Sigmoid colon (tissue), 6 donors: ENCODE measurements at regions not wholly inside any gene's neighbourhood (a gene's known extent, or its start where the extent isn't known, plus 50 kb on each side); places are given as distances from the start of the nearest gene placed in this dataset.

Experiments
- DNase-seq: peaks from one replicate; pipeline ENCODE4 v3.0.0-alpha.2; 2019
- H3K27ac ChIP-seq, 4 donors: fragments of 200-600 bp; sonication (generic); one replicate each; pipeline ENCODE4 v1.5.1; 2016 to 2019; ENCODE audit warnings: mild to moderate bottlenecking in 1 of 4
- H3K27me3 ChIP-seq, 3 donors: fragments of 200-600 bp; sonication (generic); one replicate each; pipeline ENCODE4 v1.5.1; 2019; ENCODE audit warnings: mild to moderate bottlenecking in 1 of 3
- H3K36me3 ChIP-seq, 4 donors: fragments of 200-600 bp; sonication (generic); one replicate each; pipeline ENCODE4 v1.5.1; 2016 to 2019
- H3K4me1 ChIP-seq, 4 donors: fragments of 200-600 bp; sonication (generic); one replicate each; pipeline ENCODE4 v1.5.1; 2017 to 2019
- H3K4me3 ChIP-seq, 4 donors: fragments of 200-600 bp; sonication (generic); one replicate each; pipeline ENCODE4 v1.5.1; 2017 to 2019; ENCODE audit warnings: mild to moderate bottlenecking in 2 of 4, moderate library complexity in 1 of 4
- H3K9me3 ChIP-seq, 4 donors: fragments of 200-600 bp in 3 of 4; sonication (generic) in 3 of 4; one replicate each; pipeline versions ENCODE4 v1.5.1 to v1.6.1; 2013 to 2019
- EP300 ChIP-seq, 4 donors: sonication (generic); formaldehyde crosslinking; IDR thresholded peaks; one replicate each; pipeline ENCODE4 v1.6.1; 2017; ENCODE audit warnings: antibody characterized with exemption in 4 of 4
- POLR2A ChIP-seq, 2 donors: fragments of 450-650 bp; IDR thresholded peaks; one replicate each; pipeline ENCODE4 v1.6.1; 2016; ENCODE audit warnings: antibody characterized with exemption in 2 of 2, mild to moderate bottlenecking in 2 of 2, moderate library complexity in 2 of 2
- POLR2AphosphoS5 ChIP-seq, 4 donors: sonication (generic); formaldehyde crosslinking; IDR thresholded peaks; one replicate each; pipeline ENCODE4 v1.6.1; 2017; ENCODE audit warnings: antibody characterized with exemption in 4 of 4
- WGBS, 2 donors: extraction: QIAGEN DNeasy Blood & Tissue Kit; methylation state at CpG; one replicate each; pipeline ENCODE4 v1.1.7; 2013; 5-methylcytosine and 5-hydroxymethylcytosine counted together
- intact Hi-C: fragments of 100-400 bp; cut with DNase I; formaldehyde crosslinking; loops from one replicate; pipeline ENCODE4 v1.15.1; 2023
- TF ChIP-seq, protein P1 (sequence below), 4 experiments: fragments of 450-650 bp in 3 of 4; fragments of 200-600 bp in 1 of 4; IDR thresholded peaks; one replicate each; pipeline ENCODE4 v1.5.1; 2016 to 2019; ENCODE audit warnings: antibody characterized with exemption in 4 of 4, mild to moderate bottlenecking in 3 of 4, moderate library complexity in 2 of 4
- donor health status: healthy with polysubstance abuse.
- donor health status: healthy.

DNA sequence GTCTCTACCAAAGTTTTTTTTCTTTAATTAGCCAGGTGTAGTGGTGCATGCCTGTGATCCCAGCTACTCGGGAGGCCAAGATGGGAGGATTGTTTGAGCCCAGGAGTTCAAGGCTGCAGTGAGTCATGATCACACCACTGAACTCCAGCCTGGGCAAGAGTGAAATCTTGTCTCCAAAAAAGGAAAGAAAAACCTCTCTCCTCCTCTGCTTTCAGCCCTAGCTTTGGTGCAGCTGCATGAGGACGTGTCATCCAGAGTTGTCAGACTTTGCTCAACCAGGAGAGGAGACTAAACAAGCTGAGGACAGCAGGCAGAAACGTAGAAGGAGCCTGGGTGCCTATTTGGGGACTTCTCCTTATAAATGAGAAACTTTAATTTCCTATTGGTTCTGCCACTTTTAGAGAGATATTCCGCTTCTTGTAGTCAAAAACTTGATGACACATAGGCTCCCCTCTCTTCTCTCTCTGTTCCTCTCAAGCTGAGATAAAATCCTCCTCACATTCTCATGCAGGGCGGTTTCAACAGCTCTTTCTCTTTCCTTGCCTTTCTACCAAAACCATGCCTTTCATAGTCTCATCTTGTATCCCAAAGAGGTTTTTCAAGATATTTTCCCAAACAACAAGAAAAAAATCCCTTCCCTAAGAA lies 205.4 kb downstream of the ARHGAP12 start:
- H3K27ac ChIP-seq, result no peak overlapping the region
- no peak overlapping the region for H3K4me3 ChIP-seq
- no peaks in the 10 kb centered on the region for H3K36me3 ChIP-seq
- intact Hi-C loops, result no loop called here
- WGBS, 2 donors, result 49 to 67% methylated on average over 5 of the region's 5 CpGs
- no peak for DNase-seq
- TF ChIP-seq, protein P1, sequence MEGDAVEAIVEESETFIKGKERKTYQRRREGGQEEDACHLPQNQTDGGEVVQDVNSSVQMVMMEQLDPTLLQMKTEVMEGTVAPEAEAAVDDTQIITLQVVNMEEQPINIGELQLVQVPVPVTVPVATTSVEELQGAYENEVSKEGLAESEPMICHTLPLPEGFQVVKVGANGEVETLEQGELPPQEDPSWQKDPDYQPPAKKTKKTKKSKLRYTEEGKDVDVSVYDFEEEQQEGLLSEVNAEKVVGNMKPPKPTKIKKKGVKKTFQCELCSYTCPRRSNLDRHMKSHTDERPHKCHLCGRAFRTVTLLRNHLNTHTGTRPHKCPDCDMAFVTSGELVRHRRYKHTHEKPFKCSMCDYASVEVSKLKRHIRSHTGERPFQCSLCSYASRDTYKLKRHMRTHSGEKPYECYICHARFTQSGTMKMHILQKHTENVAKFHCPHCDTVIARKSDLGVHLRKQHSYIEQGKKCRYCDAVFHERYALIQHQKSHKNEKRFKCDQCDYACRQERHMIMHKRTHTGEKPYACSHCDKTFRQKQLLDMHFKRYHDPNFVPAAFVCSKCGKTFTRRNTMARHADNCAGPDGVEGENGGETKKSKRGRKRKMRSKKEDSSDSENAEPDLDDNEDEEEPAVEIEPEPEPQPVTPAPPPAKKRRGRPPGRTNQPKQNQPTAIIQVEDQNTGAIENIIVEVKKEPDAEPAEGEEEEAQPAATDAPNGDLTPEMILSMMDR (IDR thresholded peaks at IDR 0.05), result no peak
- TF ChIP-seq EP300 (IDR thresholded peaks at IDR 0.05) (no peak), POLR2A (IDR thresholded peaks at IDR 0.05) (no peak), POLR2AphosphoS5 (IDR thresholded peaks at IDR 0.05) (peak in 1 of 4 donors; percentile 10)
- no peaks in the 10 kb centered on the region for H3K27me3 ChIP-seq
- peaks cover 0 to 7% (median 0%) of the 10 kb centered on the region in 4 donors for H3K4me1 ChIP-seq
- H3K9me3 ChIP-seq, result no peaks in the 10 kb centered on the region

DNA sequence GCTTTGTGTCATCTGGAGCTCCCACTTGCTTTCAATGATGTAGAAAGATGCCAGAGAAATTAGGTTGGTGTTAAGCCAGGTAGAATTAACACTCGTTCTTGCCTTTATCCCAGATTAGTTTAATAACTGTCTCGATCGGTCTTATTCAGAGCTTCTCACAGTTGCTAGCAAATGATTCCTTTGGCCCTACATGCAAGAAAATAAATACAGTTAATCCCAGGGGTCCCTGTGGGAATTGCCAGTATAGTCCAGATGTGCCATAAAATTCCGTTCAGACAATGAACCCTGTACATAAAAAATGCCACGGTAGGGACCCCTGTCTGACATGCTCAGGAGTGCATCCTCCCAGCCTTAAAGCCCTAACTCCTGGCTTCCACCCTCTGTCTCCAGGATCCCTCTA lies 207.5 kb downstream of the ARHGAP12 start:
- Histone ChIP-seq H3K4me1 (peaks cover 0 to 7% (median 0%) of the 10 kb centered on the region in 4 donors), H3K36me3 (no peaks in the 10 kb centered on the region), H3K9me3 (no peaks in the 10 kb centered on the region), H3K27ac (no peak overlapping the region), H3K27me3 (no peaks in the 10 kb centered on the region), H3K4me3 (no peak overlapping the region)
- 83 to 84% methylated on average over 5 of the region's 5 CpGs for WGBS, 2 donors
- intact Hi-C loops, result no loop called here
- TF ChIP-seq POLR2A (IDR thresholded peaks at IDR 0.05) (no peak), EP300 (IDR thresholded peaks at IDR 0.05) (no peak), POLR2AphosphoS5 (IDR thresholded peaks at IDR 0.05) (no peak)
- TF ChIP-seq, protein P1 (IDR thresholded peaks at IDR 0.05), result no peak
- DNase-seq, result no peak

DNA sequence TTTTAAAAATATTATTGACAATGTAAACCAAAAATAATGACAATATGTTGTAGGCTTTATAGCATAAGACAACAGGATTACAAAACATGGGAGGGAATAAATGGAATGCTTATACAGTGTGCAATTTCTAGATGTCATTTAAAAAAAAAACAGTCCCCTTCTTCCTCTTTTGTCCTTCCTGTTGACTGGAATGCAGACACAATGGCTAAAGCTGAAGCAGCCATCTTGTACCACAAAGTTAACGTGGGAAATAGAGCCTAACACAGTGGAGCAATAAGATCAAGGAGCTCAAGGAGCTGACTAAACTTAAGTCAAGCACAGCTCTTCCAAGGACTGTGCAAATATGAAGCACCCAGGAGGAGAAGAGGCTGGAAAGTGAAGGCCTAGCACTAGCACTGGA lies 208.1 kb downstream of the ARHGAP12 start:
- no peak overlapping the region for H3K27ac ChIP-seq
- peaks cover 0 to 7% (median 0%) of the 10 kb centered on the region in 4 donors for H3K4me1 ChIP-seq
- H3K36me3 ChIP-seq, result no peaks in the 10 kb centered on the region
- no peak for TF ChIP-seq EP300 (IDR thresholded peaks at IDR 0.05)
- TF ChIP-seq, protein P1 (IDR thresholded peaks at IDR 0.05), result no peak
- no peak for TF ChIP-seq POLR2A (IDR thresholded peaks at IDR 0.05)
- no peak for TF ChIP-seq POLR2AphosphoS5 (IDR thresholded peaks at IDR 0.05)
- WGBS, 2 donors, result 71 to 79% methylated on average over 1 of the region's 1 CpG
- intact Hi-C loops, result no loop called here
- H3K27me3 ChIP-seq, result no peaks in the 10 kb centered on the region
- no peaks in the 10 kb centered on the region for H3K9me3 ChIP-seq
- H3K4me3 ChIP-seq, result no peak overlapping the region
- no peak for DNase-seq

DNA sequence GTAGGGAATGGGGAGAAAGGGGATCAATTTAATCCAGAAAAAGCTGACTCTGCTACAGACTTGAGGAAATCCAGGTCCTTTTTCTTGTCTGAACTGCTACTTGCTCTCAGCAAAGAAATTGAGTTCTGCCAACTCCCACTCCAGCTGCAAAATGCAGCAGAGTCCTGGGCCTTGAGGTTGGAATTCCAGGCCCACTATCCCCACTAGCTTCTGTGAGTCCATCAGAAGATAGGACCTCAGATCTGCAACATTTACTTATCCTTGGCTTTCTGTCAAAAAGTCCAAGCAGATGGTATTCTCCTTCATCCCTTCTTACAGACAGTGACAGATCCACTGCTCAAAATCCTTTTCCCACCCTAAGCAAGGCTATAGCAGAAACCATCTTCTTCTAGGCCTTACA lies 219.2 kb downstream of the ARHGAP12 start:
- peaks cover 0 to 49% (median 34%) of the 10 kb centered on the region in 4 donors for H3K4me1 ChIP-seq
- peaks cover 0 to 9% (median 7%) of the 10 kb centered on the region in 4 donors for H3K9me3 ChIP-seq
- DNase-seq, result no peak
- intact Hi-C loops, result loop anchor here (10.0 kb wide), 1 partner anchor 45 kb away; no protein-coding TSS in a partner anchor
- TF ChIP-seq POLR2A (IDR thresholded peaks at IDR 0.05) (no peak), POLR2AphosphoS5 (IDR thresholded peaks at IDR 0.05) (no peak), EP300 (IDR thresholded peaks at IDR 0.05) (no peak)
- TF ChIP-seq, protein P1 (IDR thresholded peaks at IDR 0.05), result no peak
- peak overlapping the region in 2 of 4 donors; percentile 79 to 82 for H3K27ac ChIP-seq
- H3K36me3 ChIP-seq, result no peaks in the 10 kb centered on the region
- no peaks in the 10 kb centered on the region for H3K27me3 ChIP-seq
- no peak overlapping the region for H3K4me3 ChIP-seq
